Naive thymus-derived CD4-positive, alpha-beta T cell (primary cell): ENCODE measurements at regions not wholly inside any gene's neighbourhood (a gene's known extent, or its start where the extent isn't known, plus 50 kb on each side); places are given as distances from the start of the nearest gene placed in this dataset.

Experiments
- ATAC-seq: fragments of 150-1000 bp; cut with Tn5 transposase; 2 replicates; pipeline ENCODE4 v1.10.0; 2021; ENCODE audit warnings: mild to moderate bottlenecking, moderate library complexity
- CTCF ChIA-PET: fragments of 350-600 bp; sonication (Branson Sonifier 250); formaldehyde crosslinking; loops from one replicate; lab custom pipeline; 2021; ENCODE audit warnings: antibody characterized with exemption; lab: Charles Lee
- POLR2A ChIA-PET: fragments of 350-600 bp; sonication (Branson Sonifier 250); formaldehyde crosslinking; loops from one replicate; lab custom pipeline; 2021; ENCODE audit warnings: antibody characterized with exemption, inconsistent platforms; lab: Charles Lee
- DNase-seq, 9 donors: peaks; one replicate each; pipeline versions ENCODE4 v3.0.0 to v3.0.0-alpha.2; 2020 to 2022; ENCODE audit warnings: mixed read lengths in 1 of 9
- H3K27ac ChIP-seq: one replicate; pipeline ENCODE4 v1.7.0; 2013; ENCODE audit warnings: mild to moderate bottlenecking, low read depth, low read length, moderate library complexity
- H3K27me3 ChIP-seq, 2 donors: one replicate each; pipeline ENCODE4 v1.7.0; 2013; ENCODE audit warnings: low read length in 2 of 2, mild to moderate bottlenecking in 2 of 2, moderate library complexity in 2 of 2; ENCODE audit not compliant: control insufficient read depth in 2 of 2, insufficient read depth in 2 of 2
- H3K36me3 ChIP-seq, 3 experiments: 1 replicate in 2 of 3; 2 replicates in 1 of 3; pipeline ENCODE4 v1.7.0; 2013; ENCODE audit warnings: low read length in 3 of 3, mild to moderate bottlenecking in 3 of 3, moderate library complexity in 1 of 3; ENCODE audit not compliant: insufficient read depth in 3 of 3, control insufficient read depth in 2 of 3
- H3K4me1 ChIP-seq, 2 donors: one replicate each; pipeline ENCODE4 v1.7.0; 2013; ENCODE audit warnings: low read length in 2 of 2, mild to moderate bottlenecking in 2 of 2, moderate library complexity in 1 of 2; ENCODE audit not compliant: control insufficient read depth in 2 of 2, insufficient read depth in 2 of 2
- H3K4me3 ChIP-seq: 2 replicates; pipeline ENCODE4 v1.7.0; 2013; ENCODE audit warnings: mild to moderate bottlenecking, low read length
- H3K9me3 ChIP-seq, 3 experiments: 1 replicate in 2 of 3; 2 replicates in 1 of 3; pipeline ENCODE4 v1.7.0; 2013; ENCODE audit warnings: low read length in 3 of 3; ENCODE audit not compliant: control insufficient read depth in 2 of 3
- H3K27ac Mint-ChIP-seq, 9 donors: one replicate each; pipeline ENCODE4 v1.8.0; 2020 to 2022; ENCODE audit warnings: mixed read lengths in 9 of 9, mild to moderate bottlenecking in 8 of 9, moderate library complexity in 5 of 9, inconsistent platforms in 2 of 9
- H3K27me3 Mint-ChIP-seq, 5 donors: one replicate each; pipeline ENCODE4 v1.8.0; 2021 to 2022; ENCODE audit warnings: mixed read lengths in 5 of 5, mild to moderate bottlenecking in 1 of 5
- H3K36me3 Mint-ChIP-seq, 5 donors: one replicate each; pipeline ENCODE4 v1.8.0; 2020 to 2022; ENCODE audit warnings: mixed read lengths in 5 of 5, mild to moderate bottlenecking in 3 of 5, inconsistent platforms in 1 of 5
- H3K4me1 Mint-ChIP-seq, 7 donors: one replicate each; pipeline ENCODE4 v1.8.0; 2020 to 2022; ENCODE audit warnings: mixed read lengths in 7 of 7, mild to moderate bottlenecking in 3 of 7, inconsistent platforms in 1 of 7
- H3K4me3 Mint-ChIP-seq, 10 donors: one replicate each; pipeline ENCODE4 v1.8.0; 2020 to 2022; ENCODE audit warnings: mild to moderate bottlenecking in 10 of 10, mixed read lengths in 10 of 10, moderate library complexity in 6 of 10, inconsistent platforms in 2 of 10
- H3K9me3 Mint-ChIP-seq, 11 donors: one replicate each; pipeline ENCODE4 v1.8.0; 2020 to 2022; ENCODE audit warnings: mixed read lengths in 11 of 11, mild to moderate bottlenecking in 4 of 11, inconsistent platforms in 1 of 11, moderate library complexity in 1 of 11
- intact Hi-C, 2 donors: fragments of 100-400 bp; cut with micrococcal nuclease; formaldehyde crosslinking; loops; one replicate each; pipeline ENCODE4 v1.15.1; 2023

GRCh38 chr16:86987746-86988670 lies 329.2 kb downstream of the C16orf95 start:
- H3K4me3 ChIP-seq, result no peak overlapping the region
- Mint-ChIP-seq H3K27ac (no peak overlapping the region), H3K27me3 (peaks cover 0 to 40% (median 20%) of the 10 kb centered on the region in 5 donors), H3K9me3 (peaks cover 0 to 7% (median 0%) of the 10 kb centered on the region in 11 donors), H3K4me1 (peaks cover 0 to 10% (median 4%) of the 10 kb centered on the region in 7 donors), H3K36me3 (no peaks in the 10 kb centered on the region), H3K4me3 (no peak overlapping the region)
- H3K36me3 ChIP-seq, result no peaks in the 10 kb centered on the region
- ChIA-PET POLR2A (no interaction called here), CTCF (no interaction called here)
- ATAC-seq (no peak), DNase-seq (no peak)
- no peaks in the 10 kb centered on the region for H3K9me3 ChIP-seq
- no peaks in the 10 kb centered on the region for H3K27me3 ChIP-seq
- H3K27ac ChIP-seq, result no peak overlapping the region
- H3K4me1 ChIP-seq, result no peaks in the 10 kb centered on the region
- intact Hi-C loops, result no loop called here

GRCh38 chr16:86988920-86989696 lies 328.1 kb downstream of the C16orf95 start:
- H3K4me1 ChIP-seq, result no peaks in the 10 kb centered on the region
- intact Hi-C loops, result no loop called here
- ATAC-seq (no peak), DNase-seq (no peak)
- H3K4me3 ChIP-seq, result no peak overlapping the region
- CTCF ChIA-PET, result no interaction called here
- Mint-ChIP-seq H3K9me3 (peaks cover 0 to 7% (median 0%) of the 10 kb centered on the region in 11 donors), H3K36me3 (no peaks in the 10 kb centered on the region), H3K27ac (no peak overlapping the region), H3K4me1 (peaks cover 0 to 10% (median 4%) of the 10 kb centered on the region in 7 donors), H3K27me3 (peaks cover 2 to 45% (median 24%) of the 10 kb centered on the region in 5 donors), H3K4me3 (no peak overlapping the region)
- H3K27me3 ChIP-seq, result no peaks in the 10 kb centered on the region
- POLR2A ChIA-PET, result no interaction called here
- no peak overlapping the region for H3K27ac ChIP-seq
- no peaks in the 10 kb centered on the region for H3K9me3 ChIP-seq
- H3K36me3 ChIP-seq, result no peaks in the 10 kb centered on the region

- no peak for DNase-seq
- H3K27ac ChIP-seq, result no peak overlapping the region
- Mint-ChIP-seq H3K4me1 (peaks cover 0 to 10% (median 4%) of the 10 kb centered on the region in 7 donors), H3K27ac (no peak overlapping the region), H3K9me3 (peaks cover 0 to 7% (median 0%) of the 10 kb centered on the region in 11 donors), H3K36me3 (no peaks in the 10 kb centered on the region), H3K27me3 (peaks cover 2 to 53% (median 29%) of the 10 kb centered on the region in 5 donors), H3K4me3 (no peak overlapping the region)
- H3K27me3 ChIP-seq, result no peaks in the 10 kb centered on the region
- H3K4me1 ChIP-seq, result no peaks in the 10 kb centered on the region
- ATAC-seq, result no peak
- intact Hi-C loops, result no loop called here
- ChIA-PET POLR2A (no interaction called here), CTCF (no interaction called here)
- no peaks in the 10 kb centered on the region for H3K36me3 ChIP-seq
- H3K4me3 ChIP-seq, result no peak overlapping the region
- no peaks in the 10 kb centered on the region for H3K9me3 ChIP-seq
Observed at GRCh38 chr16:86990451-86990850, 326.7 kb downstream of the C16orf95 start.

GRCh38 chr16:86991679-86992078 lies 325.5 kb downstream of the C16orf95 start:
- H3K36me3 Mint-ChIP-seq, result no peaks in the 10 kb centered on the region
- Histone ChIP-seq H3K9me3 (no peaks in the 10 kb centered on the region), H3K4me1 (no peaks in the 10 kb centered on the region), H3K27ac (no peak overlapping the region), H3K4me3 (no peak overlapping the region), H3K36me3 (no peaks in the 10 kb centered on the region), H3K27me3 (no peaks in the 10 kb centered on the region)
- H3K4me1 Mint-ChIP-seq, result peaks cover 0 to 10% (median 4%) of the 10 kb centered on the region in 7 donors
- intact Hi-C loops, result no loop called here
- no peak for ATAC-seq
- H3K9me3 Mint-ChIP-seq, result peaks cover 0 to 7% (median 0%) of the 10 kb centered on the region in 11 donors
- no peak overlapping the region for H3K4me3 Mint-ChIP-seq
- H3K27me3 Mint-ChIP-seq, result peaks cover 2 to 56% (median 29%) of the 10 kb centered on the region in 5 donors
- POLR2A ChIA-PET, result no interaction called here
- CTCF ChIA-PET, result no interaction called here
- DNase-seq, result no peak
- no peak overlapping the region for H3K27ac Mint-ChIP-seq

GRCh38 chr16:86992587-86992986 lies 324.6 kb downstream of the C16orf95 start:
- H3K4me1 Mint-ChIP-seq, result peaks cover 0 to 10% (median 4%) of the 10 kb centered on the region in 7 donors
- no peak overlapping the region for H3K4me3 Mint-ChIP-seq
- POLR2A ChIA-PET, result no interaction called here
- DNase-seq (no peak), ATAC-seq (no peak)
- H3K9me3 Mint-ChIP-seq, result peaks cover 0 to 7% (median 0%) of the 10 kb centered on the region in 11 donors
- H3K36me3 Mint-ChIP-seq, result no peaks in the 10 kb centered on the region
- no peak overlapping the region for H3K4me3 ChIP-seq
- H3K4me1 ChIP-seq, result no peaks in the 10 kb centered on the region
- no peaks in the 10 kb centered on the region for H3K27me3 ChIP-seq
- H3K27me3 Mint-ChIP-seq, result peaks cover 2 to 64% (median 33%) of the 10 kb centered on the region in 5 donors
- CTCF ChIA-PET, result no interaction called here
- H3K9me3 ChIP-seq, result no peaks in the 10 kb centered on the region
- no peak overlapping the region for H3K27ac ChIP-seq
- intact Hi-C loops, result no loop called here
- H3K36me3 ChIP-seq, result no peaks in the 10 kb centered on the region
- no peak overlapping the region for H3K27ac Mint-ChIP-seq

GRCh38 chr16:86993426-86994110 lies 323.6 kb downstream of the C16orf95 start:
- H3K27ac Mint-ChIP-seq, result no peak overlapping the region
- peaks cover 0 to 1% (median 0%) of the 10 kb centered on the region in 5 donors for H3K36me3 Mint-ChIP-seq
- no peaks in the 10 kb centered on the region for H3K4me1 ChIP-seq
- no peaks in the 10 kb centered on the region for H3K9me3 ChIP-seq
- DNase-seq, result no peak
- peaks cover 0 to 10% (median 4%) of the 10 kb centered on the region in 7 donors for H3K4me1 Mint-ChIP-seq
- H3K27me3 Mint-ChIP-seq, result peaks cover 2 to 63% (median 30%) of the 10 kb centered on the region in 5 donors
- no peak overlapping the region for H3K4me3 Mint-ChIP-seq
- ChIA-PET CTCF (no interaction called here), POLR2A (no interaction called here)
- no peaks in the 10 kb centered on the region for H3K27me3 ChIP-seq
- no peaks in the 10 kb centered on the region for H3K36me3 ChIP-seq
- ATAC-seq, result no peak
- H3K4me3 ChIP-seq, result no peak overlapping the region
- intact Hi-C loops, result no loop called here
- H3K9me3 Mint-ChIP-seq, result peaks cover 0 to 8% (median 0%) of the 10 kb centered on the region in 11 donors
- H3K27ac ChIP-seq, result no peak overlapping the region
